ENCODE measurements at regions not wholly inside any gene's neighbourhood (a gene's known extent, or its start where the extent isn't known, plus 50 kb on each side); places are given as distances from the start of the nearest gene placed in this dataset.

DNA sequence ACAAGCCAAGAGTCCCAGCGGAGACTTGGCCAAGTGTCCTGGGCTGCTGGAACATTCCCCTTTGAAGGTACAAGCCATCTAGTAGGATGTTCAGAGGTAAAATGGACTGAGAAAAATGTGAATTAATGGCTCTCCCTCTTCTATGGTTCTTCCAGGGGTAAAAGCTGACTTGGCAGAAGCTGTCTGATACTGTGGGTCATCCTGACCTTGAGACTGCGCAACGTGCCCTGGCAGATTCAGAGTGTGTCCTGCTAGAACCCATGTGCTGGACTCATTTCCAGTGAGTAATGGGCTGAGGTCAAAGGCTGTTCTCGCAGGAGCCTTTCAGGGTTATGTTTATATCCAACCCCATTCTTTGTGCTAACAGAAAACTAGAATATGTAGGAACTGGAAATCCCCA is 423.0 kb upstream of the CD180 start:
- dilution Hi-C loops (cut with MboI; ENCODE audit: extremely low pct_ligation_motif_present, low sequenced_read_pairs) = no loop called here
- no peak overlapping the region for H3K4me2 ChIP-seq (ENCODE audit: insufficient read depth, low read length)
- H4K20me1 ChIP-seq (replicated peaks; ENCODE audit: control insufficient read depth, extremely low read depth, insufficient read depth, low read length) = no peaks in the 10 kb centered on the region
- no peaks in the 10 kb centered on the region for H3K4me1 ChIP-seq (ENCODE audit: control insufficient read depth, extremely low read depth, insufficient read depth, low read length)
- POLR2A ChIA-PET = no interaction called here
- H3K27ac ChIP-seq (ENCODE audit: insufficient read depth, low read depth, low read length) = no peak overlapping the region
- no peaks in the 10 kb centered on the region for H3K27me3 ChIP-seq (ENCODE audit: control insufficient read depth in 2 of 2, insufficient read depth in 2 of 2, low read length in 2 of 2)
- H3K9me3 ChIP-seq (replicated peaks; ENCODE audit: control insufficient read depth, insufficient read depth, low read length) = no peaks in the 10 kb centered on the region
- H3K9me1 ChIP-seq (replicated peaks; ENCODE audit: control insufficient read depth, extremely low read depth, insufficient read depth, low read length) = no peaks in the 10 kb centered on the region
- H3K4me3 ChIP-seq (replicated peaks in 1 of 3; ENCODE audit: insufficient read depth in 1 of 3, low read depth in 1 of 3, low read length in 3 of 3) = no peak overlapping the region
- H3K79me2 ChIP-seq (ENCODE audit: control insufficient read depth, insufficient read depth, low read length) = no peaks in the 10 kb centered on the region
- CTCF ChIA-PET = interaction anchor here (0.5 kb wide), 1 partner anchor 258 kb away, joined by 3 read pairs; no protein-coding TSS in a partner anchor
- no peak overlapping the region for H2AFZ ChIP-seq (ENCODE audit: low read depth, low read length)
- no peak overlapping the region for H3K9ac ChIP-seq (replicated peaks; ENCODE audit: extremely low read depth, insufficient read depth, low read length)
- FAIRE-seq (no peak), DNase-seq (ENCODE audit: low read depth, low spot score) (no peak)
- intact Hi-C loops (cut with micrococcal nuclease) = loop anchor here (10.0 kb wide), 1 partner anchor 375 kb away; no protein-coding TSS in a partner anchor
- no TSS peak for BruUV-seq (replicated peaks)
- no peaks in the 10 kb centered on the region for H3K36me3 ChIP-seq (ENCODE audit: control insufficient read depth in 2 of 2, extremely low read depth in 1 of 2, insufficient read depth in 2 of 2, low read length in 2 of 2)
- TF ChIP-seq FOS (IDR thresholded peaks at IDR 0.05; ENCODE audit: borderline replicate concordance, insufficient read depth, low read length) (no peak), JUN (IDR thresholded peaks at IDR 0.05; ENCODE audit: borderline replicate concordance, insufficient read depth, insufficient read length, low read depth) (no peak), EZH2 (IDR thresholded peaks at IDR 0.05; ENCODE audit: borderline replicate concordance, low read depth, low read length, severe bottlenecking) (no peak), POLR2A (IDR thresholded peaks at IDR 0.05; ENCODE audit: low read depth, low read length) (no peak), GATA2 (IDR thresholded peaks at IDR 0.05; ENCODE audit: insufficient read depth, insufficient read length, low read depth, low read length) (no peak), MYC (IDR thresholded peaks at IDR 0.05; ENCODE audit: low read depth, low read length) (no peak), POLR2AphosphoS5 (IDR thresholded peaks at IDR 0.05; ENCODE audit: insufficient read depth, low read depth, low read length) (no peak)
- TF ChIP-seq, protein P1, sequence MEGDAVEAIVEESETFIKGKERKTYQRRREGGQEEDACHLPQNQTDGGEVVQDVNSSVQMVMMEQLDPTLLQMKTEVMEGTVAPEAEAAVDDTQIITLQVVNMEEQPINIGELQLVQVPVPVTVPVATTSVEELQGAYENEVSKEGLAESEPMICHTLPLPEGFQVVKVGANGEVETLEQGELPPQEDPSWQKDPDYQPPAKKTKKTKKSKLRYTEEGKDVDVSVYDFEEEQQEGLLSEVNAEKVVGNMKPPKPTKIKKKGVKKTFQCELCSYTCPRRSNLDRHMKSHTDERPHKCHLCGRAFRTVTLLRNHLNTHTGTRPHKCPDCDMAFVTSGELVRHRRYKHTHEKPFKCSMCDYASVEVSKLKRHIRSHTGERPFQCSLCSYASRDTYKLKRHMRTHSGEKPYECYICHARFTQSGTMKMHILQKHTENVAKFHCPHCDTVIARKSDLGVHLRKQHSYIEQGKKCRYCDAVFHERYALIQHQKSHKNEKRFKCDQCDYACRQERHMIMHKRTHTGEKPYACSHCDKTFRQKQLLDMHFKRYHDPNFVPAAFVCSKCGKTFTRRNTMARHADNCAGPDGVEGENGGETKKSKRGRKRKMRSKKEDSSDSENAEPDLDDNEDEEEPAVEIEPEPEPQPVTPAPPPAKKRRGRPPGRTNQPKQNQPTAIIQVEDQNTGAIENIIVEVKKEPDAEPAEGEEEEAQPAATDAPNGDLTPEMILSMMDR (IDR thresholded peaks at IDR 0.05; ENCODE audit: extremely low read depth in 1 of 2, insufficient read depth in 1 of 2, low read depth in 1 of 2, low read length in 2 of 2) = no peak
- TF ChIP-seq, protein P2, sequence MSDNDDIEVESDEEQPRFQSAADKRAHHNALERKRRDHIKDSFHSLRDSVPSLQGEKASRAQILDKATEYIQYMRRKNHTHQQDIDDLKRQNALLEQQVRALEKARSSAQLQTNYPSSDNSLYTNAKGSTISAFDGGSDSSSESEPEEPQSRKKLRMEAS (IDR thresholded peaks at IDR 0.05; ENCODE audit: insufficient read depth, insufficient read length) = no peak

Data from endothelial cell of umbilical vein (primary cell).